Endothelial cell (in vitro differentiated cells): ENCODE measurements at regions not wholly inside any gene's neighbourhood (a gene's known extent, or its start where the extent isn't known, plus 50 kb on each side); places are given as distances from the start of the nearest gene placed in this dataset.

Experiments used
- DNase-seq: peaks from one replicate; pipeline ENCODE4 v3.0.0; 2021; ENCODE audit warnings: low spot score
- H3K27ac Mint-ChIP-seq: one replicate; pipeline ENCODE4 v1.8.0; 2021; ENCODE audit warnings: mixed read lengths, inconsistent platforms; ENCODE audit not compliant: unreplicated experiment
- H3K27me3 Mint-ChIP-seq: one replicate; pipeline ENCODE4 v1.8.0; 2021; ENCODE audit warnings: mild to moderate bottlenecking, moderate library complexity, mixed read lengths, inconsistent platforms; ENCODE audit not compliant: unreplicated experiment
- H3K36me3 Mint-ChIP-seq: one replicate; pipeline ENCODE4 v1.8.0; 2021; ENCODE audit warnings: mild to moderate bottlenecking, low read depth, mixed read lengths, inconsistent platforms; ENCODE audit not compliant: unreplicated experiment
- H3K4me1 Mint-ChIP-seq: one replicate; pipeline ENCODE4 v1.8.0; 2021; ENCODE audit warnings: mild to moderate bottlenecking, mixed read lengths, inconsistent platforms; ENCODE audit not compliant: unreplicated experiment
- H3K4me3 Mint-ChIP-seq: one replicate; pipeline ENCODE4 v1.8.0; 2021; ENCODE audit warnings: mild to moderate bottlenecking, mixed read lengths, inconsistent platforms; ENCODE audit not compliant: unreplicated experiment
- H3K9me3 Mint-ChIP-seq: one replicate; pipeline ENCODE4 v1.8.0; 2021; ENCODE audit warnings: mixed read lengths, inconsistent platforms; ENCODE audit not compliant: unreplicated experiment
- CTCF ChIP-seq: fragments of 200-600 bp; sonication (generic); IDR thresholded peaks from one replicate; pipeline ENCODE4 v1.5.0; 2021; ENCODE audit warnings: antibody characterized with exemption; ENCODE audit not compliant: unreplicated experiment

GRCh38 chr5:82493221-82493620, 215.1 kb upstream of the RPS23 start:
- TF ChIP-seq CTCF = no peak
- Mint-ChIP-seq H3K4me1 (no peaks in the 10 kb centered on the region), H3K36me3 (no peaks in the 10 kb centered on the region), H3K27ac (no peak overlapping the region), H3K9me3 (no peaks in the 10 kb centered on the region), H3K27me3 (peaks cover 3% of the 10 kb centered on the region), H3K4me3 (no peak overlapping the region)
- DNase-seq = no peak

- DNase-seq = no peak
- H3K4me3 Mint-ChIP-seq = no peak overlapping the region
- H3K36me3 Mint-ChIP-seq = no peaks in the 10 kb centered on the region
- H3K27me3 Mint-ChIP-seq = peaks cover 3% of the 10 kb centered on the region
- no peak for TF ChIP-seq CTCF
- no peaks in the 10 kb centered on the region for H3K9me3 Mint-ChIP-seq
- H3K4me1 Mint-ChIP-seq = no peaks in the 10 kb centered on the region
- H3K27ac Mint-ChIP-seq = no peak overlapping the region
Observed at GRCh38 chr5:82491397-82491796, 213.2 kb upstream of the RPS23 start.

- Mint-ChIP-seq H3K4me3 (no peak overlapping the region), H3K9me3 (no peaks in the 10 kb centered on the region), H3K27me3 (peaks cover 3% of the 10 kb centered on the region), H3K27ac (no peak overlapping the region), H3K4me1 (no peaks in the 10 kb centered on the region), H3K36me3 (no peaks in the 10 kb centered on the region)
- TF ChIP-seq CTCF = no peak
- DNase-seq = no peak
Observed at GRCh38 chr5:82489683-82490082, 211.5 kb upstream of the RPS23 start.

- Mint-ChIP-seq H3K27me3 (peaks cover 2% of the 10 kb centered on the region), H3K36me3 (no peaks in the 10 kb centered on the region), H3K9me3 (no peaks in the 10 kb centered on the region), H3K4me1 (no peaks in the 10 kb centered on the region), H3K27ac (no peak overlapping the region), H3K4me3 (no peak overlapping the region)
- TF ChIP-seq CTCF = no peak
- DNase-seq = no peak
Observed at GRCh38 chr5:82487131-82487530, 209.0 kb upstream of the RPS23 start.

GRCh38 chr5:82480331-82480730, 202.2 kb upstream of the RPS23 start:
- Mint-ChIP-seq H3K27ac (no peak overlapping the region), H3K27me3 (peaks cover 1% of the 10 kb centered on the region), H3K4me1 (peaks cover 3% of the 10 kb centered on the region), H3K36me3 (no peaks in the 10 kb centered on the region), H3K9me3 (no peaks in the 10 kb centered on the region), H3K4me3 (no peak overlapping the region)
- no peak for DNase-seq
- no peak for TF ChIP-seq CTCF
